SK-N-SH (cell line): ENCODE measurements at regions not wholly inside any gene's neighbourhood (a gene's known extent, or its start where the extent isn't known, plus 50 kb on each side); places are given as distances from the start of the nearest gene placed in this dataset.
"Not testable (repeated sequence)": the region's sequence is repeated elsewhere in the genome, so short reads cannot be mapped to it uniquely, and the experiment has no call there.

Source experiments
- CTCF ChIA-PET: fragments of 300-600, 350-600 bp; formaldehyde crosslinking; extraction: SDS; loops from one replicate; lab custom pipeline; 2021; lab: Yijun Ruan, JAX
- POLR2A ChIA-PET: fragments of 350-600 bp; sonication (Branson Sonifier 250); formaldehyde crosslinking; extraction: SDS; loops from one replicate; lab custom pipeline; 2020; ENCODE audit warnings: antibody characterized with exemption, inconsistent platforms; lab: Yijun Ruan, JAX
- DNase-seq: peaks from one replicate; pipeline ENCODE4 v3.0.0; 2012
- H2AFZ ChIP-seq: fragments of 200-600 bp; sonication (generic); 2 replicates; pipeline ENCODE4 v1.8.1; 2016; ENCODE audit warnings: antibody characterized with exemption, mild to moderate bottlenecking, low read depth
- H3F3A ChIP-seq: fragments of 200-600 bp; sonication (generic); replicated peaks from 2 replicates; pipeline ENCODE3; 2016; ENCODE audit warnings: antibody characterized with exemption, mild to moderate bottlenecking; ENCODE audit not compliant: insufficient read depth
- H3K27ac ChIP-seq, 2 experiments: fragments of 200-500 bp in 1 of 2; fragments of 200-600 bp in 1 of 2; sonication (Bioruptor generic) in 1 of 2; sonication (generic), shearing (Covaris generic) in 1 of 2; 2 replicates each; pipeline versions ENCODE4 v1.5.1 to v1.6.1; 2014 to 2016; ENCODE audit warnings: low read depth in 2 of 2, inconsistent platforms in 1 of 2, low read length in 1 of 2, mild to moderate bottlenecking in 1 of 2, mixed read lengths in 1 of 2
- H3K27me3 ChIP-seq: fragments of 200-600 bp; sonication (generic), shearing (Covaris generic); 2 replicates; pipeline ENCODE4 v1.6.1; 2016; ENCODE audit warnings: mixed run types; ENCODE audit not compliant: insufficient read depth
- H3K36me3 ChIP-seq, 2 experiments: fragments of 200-500 bp in 1 of 2; fragments of 200-600 bp in 1 of 2; sonication (Bioruptor generic) in 1 of 2; sonication (generic) in 1 of 2; replicated peaks in 1 of 2; 2 replicates each; pipeline versions ENCODE3 to v1.5.1; 2014 to 2016; ENCODE audit warnings: low read length in 1 of 2, mild to moderate bottlenecking in 1 of 2; ENCODE audit not compliant: insufficient read depth in 2 of 2, control insufficient read depth in 1 of 2
- H3K4me1 ChIP-seq, 2 experiments: fragments of 200-500 bp in 1 of 2; fragments of 200-600 bp in 1 of 2; sonication (Bioruptor generic) in 1 of 2; sonication (generic), shearing (Covaris generic) in 1 of 2; 2 replicates each; pipeline versions ENCODE4 v1.5.1 to v1.6.1; 2014 to 2016; ENCODE audit warnings: low read depth in 1 of 2, low read length in 1 of 2, mixed run types in 1 of 2; ENCODE audit not compliant: insufficient read depth in 2 of 2, control insufficient read depth in 1 of 2
- H3K4me2 ChIP-seq: fragments of 200-600 bp; sonication (generic), shearing (Covaris generic); 2 replicates; pipeline ENCODE4 v1.6.1; 2017; ENCODE audit warnings: mixed run types
- H3K4me3 ChIP-seq, 2 experiments: fragments of 200-500 bp in 1 of 2; fragments of 200-600 bp in 1 of 2; sonication (Bioruptor generic) in 1 of 2; sonication (generic), shearing (Covaris generic) in 1 of 2; 2 replicates each; pipeline versions ENCODE4 v1.5.1 to v1.8.1; 2014 to 2016; ENCODE audit warnings: low read depth in 2 of 2, inconsistent platforms in 1 of 2, low read length in 1 of 2, mild to moderate bottlenecking in 1 of 2, mixed read lengths in 1 of 2, moderate library complexity in 1 of 2
- H3K79me2 ChIP-seq: fragments of 200-600 bp; sonication (generic); 2 replicates; pipeline ENCODE4 v1.8.1; 2017; ENCODE audit warnings: mild to moderate bottlenecking; ENCODE audit not compliant: insufficient read depth
- H3K9ac ChIP-seq: fragments of 200-600 bp; sonication (generic); 2 replicates; pipeline ENCODE4 v1.6.1; 2017; ENCODE audit warnings: mixed run types
- H3K9me2 ChIP-seq: fragments of 200-600 bp; sonication (generic); 2 replicates; pipeline ENCODE4 v1.6.1; 2017; ENCODE audit warnings: mixed run types
- H3K9me3 ChIP-seq: fragments of 200-600 bp; sonication (generic); 2 replicates; pipeline ENCODE4 v1.6.1; 2017; ENCODE audit warnings: mixed run types, mild to moderate bottlenecking, moderate library complexity
- H4K20me1 ChIP-seq: fragments of 200-600 bp; sonication (generic); 2 replicates; pipeline ENCODE4 v1.6.1; 2017; ENCODE audit warnings: mild to moderate bottlenecking, mixed run types; ENCODE audit not compliant: insufficient read depth
- CHD2 ChIP-seq: fragments of 150-350 bp; IDR thresholded peaks from 2 replicates; pipeline ENCODE4 v1.6.1; 2018; ENCODE audit warnings: low read length; ENCODE audit not compliant: partially characterized antibody
- EP300 ChIP-seq, 2 experiments: IDR thresholded peaks; 2 replicates each; pipeline versions ENCODE4 v1.4.0 to v1.6.1; 2012; ENCODE audit warnings: borderline replicate concordance in 1 of 2, low read depth in 1 of 2, low read length in 1 of 2
- FOXM1 ChIP-seq: IDR thresholded peaks from 2 replicates; pipeline ENCODE4 v1.4.0; 2012; ENCODE audit warnings: low read depth, mild to moderate bottlenecking
- GABPA ChIP-seq: IDR thresholded peaks from 2 replicates; pipeline ENCODE4 v1.4.0; 2012; ENCODE audit warnings: low read depth, mild to moderate bottlenecking
- MEF2A ChIP-seq: IDR thresholded peaks from 2 replicates; pipeline ENCODE4 v1.4.0; 2012; ENCODE audit warnings: low read depth, borderline replicate concordance
- MXI1 ChIP-seq: IDR thresholded peaks from 2 replicates; pipeline ENCODE4 v1.6.1; 2012; ENCODE audit warnings: mild to moderate bottlenecking, low read depth, low read length, improper control_type of control experiment
- PBX3 ChIP-seq: IDR thresholded peaks from 2 replicates; pipeline ENCODE4; 2012
- RAD21 ChIP-seq: IDR thresholded peaks from 2 replicates; pipeline ENCODE4 v1.6.1; 2012; ENCODE audit warnings: mild to moderate bottlenecking, low read length
- RCOR1 ChIP-seq: fragments of 150-350 bp; IDR thresholded peaks from 2 replicates; pipeline ENCODE4 v1.6.1; 2017; ENCODE audit warnings: antibody characterized with exemption, low read length
- RFX5 ChIP-seq: IDR thresholded peaks from 2 replicates; pipeline ENCODE4 v1.6.1; 2012; ENCODE audit warnings: mild to moderate bottlenecking, improper control_type of control experiment, low read length
- RXRA ChIP-seq: IDR thresholded peaks from 2 replicates; pipeline ENCODE4 v1.4.0; 2012; ENCODE audit warnings: low read depth, mild to moderate bottlenecking, borderline replicate concordance
- SIN3A ChIP-seq: IDR thresholded peaks from 2 replicates; pipeline ENCODE4 v1.6.1; 2012; ENCODE audit warnings: low read depth, mild to moderate bottlenecking, low read length, moderate library complexity, borderline replicate concordance
- SMC3 ChIP-seq: IDR thresholded peaks from 2 replicates; pipeline ENCODE4 v1.6.1; 2012; ENCODE audit warnings: low read depth, low read length, improper control_type of control experiment
- USF1 ChIP-seq: IDR thresholded peaks from 2 replicates; pipeline ENCODE4 v1.4.0; 2012; ENCODE audit warnings: low read depth, borderline replicate concordance
- WGBS: methylation state at CpG from one replicate; pipeline ENCODE4 v1.1.6; 2017; ENCODE audit warnings: low lambda C conversion rate; 5-methylcytosine and 5-hydroxymethylcytosine counted together

GRCh38 chr10:118422241-118422640 is 80.1 kb upstream of the FAM204A start:
- Histone ChIP-seq H3K27me3 (no peaks in the 10 kb centered on the region; the same call in 1 of the 2 replicates), H3K27ac (no peak overlapping the region), H3K9me3 (no peaks in the 10 kb centered on the region), H2AFZ (no peak overlapping the region), H3K9me2 (no peaks in the 10 kb centered on the region), H3K4me2 (no peak overlapping the region), H4K20me1 (no peaks in the 10 kb centered on the region), H3K4me3 (no peak overlapping the region), H3K36me3 (no peaks in the 10 kb centered on the region), H3F3A (no peaks in the 10 kb centered on the region), H3K79me2 (no peaks in the 10 kb centered on the region), H3K9ac (no peak overlapping the region), H3K4me1 (no peaks in the 10 kb centered on the region; a peak in 1 of 4 replicates)
- no peak for DNase-seq
- TF ChIP-seq MEF2A (no peak), RXRA (no peak), PBX3 (no peak), SMC3 (no peak), USF1 (no peak), RCOR1 (no peak), EP300 (IDR thresholded peaks at IDR 0.05; ENCODE audit: borderline replicate concordance in 1 of 2, low read depth in 1 of 2, low read length in 1 of 2) (no peak), CHD2 (no peak), RAD21 (no peak), RFX5 (no peak), SIN3A (no peak), FOXM1 (no peak), GABPA (no peak), MXI1 (no peak)
- ChIA-PET POLR2A (no interaction called here), CTCF (interaction anchor here (0.5 to 4.3 kb wide), 8 partner anchors 11 to 925 kb away, joined by 3 to 20 read pairs (median 14); no protein-coding TSS in a partner anchor)
- 62% methylated on average over 7 of the region's 7 CpGs for WGBS

DNA sequence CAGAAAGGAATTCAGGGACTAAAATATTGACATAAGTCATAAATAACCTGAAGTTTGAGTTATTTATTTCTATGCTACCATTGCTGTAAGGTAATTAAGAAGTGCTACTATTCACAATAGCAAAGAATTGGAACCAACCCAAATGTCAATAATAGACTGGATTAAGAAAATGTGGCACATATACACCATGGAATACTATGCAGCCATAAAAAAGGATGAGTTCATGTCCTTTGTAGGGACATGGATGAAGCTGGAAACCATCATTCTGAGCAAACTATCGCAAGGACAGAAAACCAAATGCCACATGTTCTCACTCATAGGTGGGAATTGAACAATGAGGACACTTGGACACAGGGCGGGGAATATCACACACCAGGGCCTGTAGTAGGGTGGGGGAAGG is 77.9 kb upstream of the FAM204A start:
- CTCF ChIA-PET, H2AFZ ChIP-seq, H3K9me3 ChIP-seq, DNase-seq, POLR2A ChIA-PET, H3F3A ChIP-seq, H3K27ac ChIP-seq, H3K9me2 ChIP-seq, H4K20me1 ChIP-seq, H3K4me3 ChIP-seq, H3K36me3 ChIP-seq, H3K27me3 ChIP-seq, H3K4me1 ChIP-seq, H3K4me2 ChIP-seq, H3K79me2 ChIP-seq, H3K9ac ChIP-seq: not testable (repeated sequence)
- whole genome bisulfite sequencing: 33% methylated on average over 2 of the region's 2 CpGs
